K562 (cell line): ENCODE measurements at regions not wholly inside any gene's neighbourhood (a gene's known extent, or its start where the extent isn't known, plus 50 kb on each side); places are given as distances from the start of the nearest gene placed in this dataset.

ENCODE experiments used
- CTCF ChIP-seq, 3 experiments: IDR thresholded peaks in 2 of 3; conservative IDR thresholded peaks in 1 of 3; 2 replicates each; pipeline ENCODE4 v1.5.1; 2011 to 2012; ENCODE audit warnings: low read length in 3 of 3, mild to moderate bottlenecking in 3 of 3, control low read depth in 2 of 3, improper control_type of control experiment in 1 of 3, inconsistent platforms in 1 of 3, low read depth in 1 of 3, mixed read lengths in 1 of 3, moderate library complexity in 1 of 3; ENCODE audit not compliant: insufficient read depth in 2 of 3
- LCOR ChIP-seq: sonication (generic); formaldehyde crosslinking; IDR thresholded peaks from 2 replicates; pipeline ENCODE4 v1.8.0; 2022; ENCODE audit warnings: mild to moderate bottlenecking, missing genetic modification reagents
- NCOA2 ChIP-seq, 2 experiments: fragments of 450-650 bp; IDR thresholded peaks; 2 replicates each; pipeline ENCODE4 v1.6.1; 2018; ENCODE audit warnings: mild to moderate bottlenecking in 2 of 2, moderate library complexity in 1 of 2; ENCODE audit not compliant: partially characterized antibody in 2 of 2
- NFRKB ChIP-seq: fragments of 450-650 bp; IDR thresholded peaks from 2 replicates; pipeline ENCODE4 v1.6.1; 2016; ENCODE audit warnings: low read depth
- ZBTB5 ChIP-seq: fragments of 450-650 bp; IDR thresholded peaks from 2 replicates; pipeline ENCODE4 v1.6.1; 2017; ENCODE audit warnings: antibody characterized with exemption

- peak in 1 of 2 experiments; percentile 11 for TF ChIP-seq NCOA2 (IDR thresholded peaks at IDR 0.05; ENCODE audit: partially characterized antibody in 2 of 2)
- TF ChIP-seq NFRKB: peak; percentile 42; the same call in 1 of the 2 replicates
- no peak for TF ChIP-seq LCOR (CRISPR knock-in tag)
- TF ChIP-seq ZBTB5: no peak
- TF ChIP-seq CTCF (IDR thresholded peaks at IDR 0.05 in 2 of 3, conservative IDR thresholded peaks at IDR 0.05 in 1 of 3; ENCODE audit: insufficient read depth in 2 of 3, low read depth in 1 of 3, low read length in 3 of 3): peak; percentile 75 to 88 (median 85)
These were observed 200.7 kb downstream of the BCAS1 start for GRCh38 chr20:53869466-53870258.
